Astrocyte of the cerebellum (primary cell): ENCODE measurements at regions not wholly inside any gene's neighbourhood (a gene's known extent, or its start where the extent isn't known, plus 50 kb on each side); places are given as distances from the start of the nearest gene placed in this dataset.

ENCODE experiments used
- DNase-seq: peaks from one replicate; pipeline ENCODE4 v3.0.0-alpha.2; 2011; ENCODE audit warnings: low read depth
- H3K4me3 ChIP-seq: 2 replicates; pipeline ENCODE4 v1.5.1; 2011; ENCODE audit warnings: mild to moderate bottlenecking, low read depth, low read length, moderate library complexity
- in situ Hi-C: cut with HindIII; loops from 2 replicates; pipeline ENCODE4 v1.10.0; 2017; ENCODE audit warnings: low sequenced_read_pairs
- TF ChIP-seq, protein P1 (sequence below): IDR thresholded peaks from 2 replicates; pipeline ENCODE4 v1.5.1; 2012; ENCODE audit warnings: low read length, low read depth, moderate library complexity, mild to moderate bottlenecking; ENCODE audit errors: missing control alignments

DNA sequence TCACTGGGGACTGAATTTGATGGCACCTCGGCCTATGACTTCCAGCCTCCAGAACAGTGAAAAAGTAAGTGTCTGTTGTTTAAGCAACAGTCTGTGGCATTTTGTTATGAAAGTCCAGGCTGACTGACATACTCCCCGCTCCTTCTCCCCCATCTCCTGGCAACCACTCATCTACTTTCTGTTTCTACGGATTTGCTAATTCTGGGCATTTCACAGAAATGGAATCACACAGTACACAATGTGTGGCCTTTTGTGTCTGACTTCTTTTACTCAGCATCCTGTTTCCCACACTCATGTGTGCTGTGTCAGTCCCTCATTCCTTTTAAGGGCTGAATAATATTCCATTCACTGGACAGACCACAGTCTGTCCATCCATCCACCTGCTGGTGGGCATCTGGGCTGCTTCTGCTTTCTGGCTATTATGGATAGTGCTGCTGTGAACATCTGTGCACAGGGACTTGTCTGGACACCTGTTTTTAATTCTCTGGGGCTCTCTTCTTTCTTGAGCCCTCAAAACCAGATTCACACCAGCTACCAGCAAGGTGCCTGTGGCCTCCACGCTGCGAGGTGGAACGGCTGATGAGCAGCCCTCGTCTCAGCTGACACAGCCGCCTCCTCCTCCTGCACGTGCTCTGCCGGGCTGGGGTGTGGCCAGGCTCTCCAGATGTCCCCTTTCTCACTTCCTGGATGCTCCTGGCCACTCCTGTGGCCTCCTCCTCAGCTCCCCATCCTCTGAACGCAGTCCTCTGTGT lies 333.1 kb downstream of the CTTN start:
- no peak overlapping the region for H3K4me3 ChIP-seq
- TF ChIP-seq, protein P1, sequence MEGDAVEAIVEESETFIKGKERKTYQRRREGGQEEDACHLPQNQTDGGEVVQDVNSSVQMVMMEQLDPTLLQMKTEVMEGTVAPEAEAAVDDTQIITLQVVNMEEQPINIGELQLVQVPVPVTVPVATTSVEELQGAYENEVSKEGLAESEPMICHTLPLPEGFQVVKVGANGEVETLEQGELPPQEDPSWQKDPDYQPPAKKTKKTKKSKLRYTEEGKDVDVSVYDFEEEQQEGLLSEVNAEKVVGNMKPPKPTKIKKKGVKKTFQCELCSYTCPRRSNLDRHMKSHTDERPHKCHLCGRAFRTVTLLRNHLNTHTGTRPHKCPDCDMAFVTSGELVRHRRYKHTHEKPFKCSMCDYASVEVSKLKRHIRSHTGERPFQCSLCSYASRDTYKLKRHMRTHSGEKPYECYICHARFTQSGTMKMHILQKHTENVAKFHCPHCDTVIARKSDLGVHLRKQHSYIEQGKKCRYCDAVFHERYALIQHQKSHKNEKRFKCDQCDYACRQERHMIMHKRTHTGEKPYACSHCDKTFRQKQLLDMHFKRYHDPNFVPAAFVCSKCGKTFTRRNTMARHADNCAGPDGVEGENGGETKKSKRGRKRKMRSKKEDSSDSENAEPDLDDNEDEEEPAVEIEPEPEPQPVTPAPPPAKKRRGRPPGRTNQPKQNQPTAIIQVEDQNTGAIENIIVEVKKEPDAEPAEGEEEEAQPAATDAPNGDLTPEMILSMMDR, result no peak
- no peak for DNase-seq
- in situ Hi-C loops, result no loop called here

- in situ Hi-C loops, result no loop called here
- no peak overlapping the region for H3K4me3 ChIP-seq
- no peak for DNase-seq
- TF ChIP-seq, protein P1, result no peak
Measured at GRCh38 chr11:70732023-70732880, 333.9 kb downstream of the CTTN start.

DNA sequence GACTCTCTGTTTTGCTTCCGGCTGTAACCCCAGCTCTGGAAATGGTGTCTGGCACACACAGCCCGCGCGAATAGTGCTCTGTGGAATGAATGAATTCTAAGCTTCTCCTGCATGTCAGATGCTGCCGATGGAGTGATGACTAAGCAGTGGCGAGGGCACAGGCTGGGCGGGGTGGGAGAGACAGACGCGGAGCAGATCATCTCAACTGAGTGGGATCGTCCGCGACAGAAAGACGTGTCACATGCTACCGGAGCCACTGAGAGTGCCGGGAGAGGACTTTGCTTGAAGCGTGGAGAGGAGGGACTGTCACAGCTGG lies 334.5 kb downstream of the CTTN start:
- TF ChIP-seq, protein P1, result no peak
- DNase-seq, result no peak
- in situ Hi-C loops, result no loop called here
- H3K4me3 ChIP-seq, result no peak overlapping the region

GRCh38 chr11:70733327-70734325 lies 335.3 kb downstream of the CTTN start:
- no peak overlapping the region for H3K4me3 ChIP-seq
- in situ Hi-C loops, result no loop called here
- DNase-seq, result no peak
- TF ChIP-seq, protein P1, result no peak

DNA sequence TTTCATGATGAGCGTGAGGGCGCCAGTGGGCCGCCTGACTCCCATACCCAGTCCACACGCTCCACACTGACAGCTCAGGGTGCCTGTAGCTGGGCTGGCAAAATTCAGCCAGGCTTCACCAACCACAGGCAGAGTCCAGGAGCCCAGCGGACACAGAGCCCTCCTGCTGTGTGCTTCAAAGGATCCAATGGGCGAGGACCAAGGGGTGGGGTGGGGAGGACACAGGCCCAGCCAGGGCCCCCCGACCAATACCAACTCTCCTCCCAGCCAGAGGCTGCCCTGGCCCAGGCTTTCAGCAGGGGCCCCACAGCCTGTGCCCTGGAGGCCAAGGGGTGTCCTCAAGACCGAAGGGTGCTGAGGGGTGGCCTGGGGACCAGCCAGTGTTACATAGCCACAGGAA lies 336.1 kb downstream of the CTTN start:
- TF ChIP-seq, protein P1, result no peak
- in situ Hi-C loops, result no loop called here
- no peak overlapping the region for H3K4me3 ChIP-seq
- DNase-seq, result no peak

DNA sequence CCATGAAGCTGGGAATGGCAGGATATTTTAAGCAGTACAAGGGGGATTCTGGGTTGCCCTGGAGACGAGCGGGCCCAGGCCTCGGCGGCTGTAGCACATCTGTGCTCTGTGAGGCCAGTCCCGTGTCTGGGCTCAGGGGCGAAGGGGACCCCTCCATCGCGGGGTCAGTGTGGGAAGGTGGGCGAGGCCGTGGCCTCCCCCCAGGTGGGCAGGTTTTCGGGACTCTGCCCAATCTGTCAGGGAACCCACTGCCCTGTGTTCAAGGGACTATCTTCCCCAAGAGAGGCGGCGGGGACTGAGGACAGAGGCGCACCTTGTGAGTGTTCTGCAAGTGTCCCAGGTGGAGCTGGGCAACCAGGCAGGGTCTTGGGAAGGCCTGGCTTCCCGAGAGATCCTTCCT lies 336.6 kb downstream of the CTTN start:
- in situ Hi-C loops, result no loop called here
- no peak for DNase-seq
- TF ChIP-seq, protein P1, result no peak
- H3K4me3 ChIP-seq, result no peak overlapping the region
